GM12878 (cell line): ENCODE measurements at regions not wholly inside any gene's neighbourhood (a gene's known extent, or its start where the extent isn't known, plus 50 kb on each side); places are given as distances from the start of the nearest gene placed in this dataset.

ENCODE experiments used
- BACH1 ChIP-seq: fragments of 450-650 bp; IDR thresholded peaks from 2 replicates; pipeline ENCODE4 v1.6.1; 2017; ENCODE audit warnings: mild to moderate bottlenecking, borderline replicate concordance
- BMI1 ChIP-seq: fragments of 450-650 bp; IDR thresholded peaks from 2 replicates; pipeline ENCODE4 v1.6.1; 2016; ENCODE audit warnings: mild to moderate bottlenecking, moderate library complexity, borderline replicate concordance
- CTCF ChIP-seq, 3 experiments: IDR thresholded peaks in 2 of 3; conservative IDR thresholded peaks in 1 of 3; 2 replicates each; pipeline ENCODE4 v1.5.1; 2011; ENCODE audit warnings: low read depth in 3 of 3, low read length in 3 of 3, mild to moderate bottlenecking in 3 of 3, control low read depth in 2 of 3, moderate library complexity in 2 of 3, inconsistent platforms in 1 of 3, mixed read lengths in 1 of 3; ENCODE audit not compliant: control insufficient read depth in 2 of 3, insufficient read depth in 1 of 3; ENCODE audit errors: extremely low read depth in 1 of 3
- ESRRA ChIP-seq: IDR thresholded peaks from 2 replicates; pipeline ENCODE4 v1.6.1; 2012; ENCODE audit warnings: mild to moderate bottlenecking, low read length, improper control_type of control experiment
- IKZF1 ChIP-seq: fragments of 450-650 bp; conservative IDR thresholded peaks from 2 replicates; pipeline ENCODE4 v1.6.1; 2017; ENCODE audit warnings: antibody characterized with exemption, mild to moderate bottlenecking
- POLR2AphosphoS5 ChIP-seq: IDR thresholded peaks from 2 replicates; pipeline ENCODE4 v1.6.1; 2011; ENCODE audit warnings: mild to moderate bottlenecking, low read length, inconsistent platforms
- RAD51 ChIP-seq: fragments of 450-650 bp; IDR thresholded peaks from 2 replicates; pipeline ENCODE4 v1.6.1; 2016; ENCODE audit warnings: moderate library complexity, mild to moderate bottlenecking, inconsistent platforms
- RCOR1 ChIP-seq: conservative IDR thresholded peaks from 2 replicates; pipeline ENCODE4 v1.6.1; 2012; ENCODE audit warnings: low read depth, low read length, improper control_type of control experiment
- RELA ChIP-seq: fragments of 450-650 bp; IDR thresholded peaks from 2 replicates; pipeline ENCODE4 v1.8.0; 2014; ENCODE audit warnings: borderline replicate concordance; ENCODE audit not compliant: partially characterized antibody
- STAT3 ChIP-seq: IDR thresholded peaks from 2 replicates; pipeline ENCODE4 v1.6.1; 2011; ENCODE audit warnings: low read depth, low read length, improper control_type of control experiment
- TCF12 ChIP-seq: IDR thresholded peaks from 2 replicates; pipeline ENCODE4 v1.6.1; 2011; ENCODE audit warnings: low read depth, mild to moderate bottlenecking, low read length
- ZBTB11 ChIP-seq: fragments of 450-650 bp; formaldehyde crosslinking; IDR thresholded peaks from 2 replicates; pipeline ENCODE4 v1.5.0; 2022; ENCODE audit warnings: mild to moderate bottlenecking, missing genetic modification characterization
- ZNF274 ChIP-seq: IDR thresholded peaks from one replicate; pipeline ENCODE4 v1.8.0; 2011; ENCODE audit not compliant: insufficient read length, insufficient read depth
- TF ChIP-seq, protein P1 (sequence below): IDR thresholded peaks from 2 replicates; pipeline ENCODE4 v1.6.1; 2012; ENCODE audit warnings: low read length, inconsistent platforms

GRCh38 chr3:1726741-1727140 is 371.9 kb upstream of the CNTN4 start:
- no peak for TF ChIP-seq RAD51
- TF ChIP-seq CTCF (IDR thresholded peaks at IDR 0.05 in 2 of 3, conservative IDR thresholded peaks at IDR 0.05 in 1 of 3; ENCODE audit: control insufficient read depth in 2 of 3, extremely low read depth in 1 of 3, insufficient read depth in 1 of 3, low read depth in 3 of 3, low read length in 3 of 3), result no peak
- TF ChIP-seq ZBTB11, result no peak
- TF ChIP-seq RCOR1, result no peak
- TF ChIP-seq ESRRA, result no peak
- TF ChIP-seq, protein P1, sequence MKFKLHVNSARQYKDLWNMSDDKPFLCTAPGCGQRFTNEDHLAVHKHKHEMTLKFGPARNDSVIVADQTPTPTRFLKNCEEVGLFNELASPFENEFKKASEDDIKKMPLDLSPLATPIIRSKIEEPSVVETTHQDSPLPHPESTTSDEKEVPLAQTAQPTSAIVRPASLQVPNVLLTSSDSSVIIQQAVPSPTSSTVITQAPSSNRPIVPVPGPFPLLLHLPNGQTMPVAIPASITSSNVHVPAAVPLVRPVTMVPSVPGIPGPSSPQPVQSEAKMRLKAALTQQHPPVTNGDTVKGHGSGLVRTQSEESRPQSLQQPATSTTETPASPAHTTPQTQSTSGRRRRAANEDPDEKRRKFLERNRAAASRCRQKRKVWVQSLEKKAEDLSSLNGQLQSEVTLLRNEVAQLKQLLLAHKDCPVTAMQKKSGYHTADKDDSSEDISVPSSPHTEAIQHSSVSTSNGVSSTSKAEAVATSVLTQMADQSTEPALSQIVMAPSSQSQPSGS, result no peak
- no peak for TF ChIP-seq IKZF1
- TF ChIP-seq TCF12, result no peak
- no peak for TF ChIP-seq STAT3
- TF ChIP-seq POLR2AphosphoS5, result no peak
- TF ChIP-seq BMI1, result no peak
- TF ChIP-seq ZNF274, result no peak
- no peak for TF ChIP-seq RELA
- TF ChIP-seq BACH1, result no peak
